Prostate gland (tissue), 2 donors: ENCODE measurements at regions not wholly inside any gene's neighbourhood (a gene's known extent, or its start where the extent isn't known, plus 50 kb on each side); places are given as distances from the start of the nearest gene placed in this dataset.
"Not testable (repeated sequence)": the region's sequence is repeated elsewhere in the genome, so short reads cannot be mapped to it uniquely, and the experiment has no call there.

Experiments used
- DNase-seq: peaks from one replicate; pipeline ENCODE4 v3.0.0-alpha.2; 2019; ENCODE audit warnings: low spot score
- H3K27ac ChIP-seq, 2 donors: fragments of 200-600 bp; sonication (generic); 2 replicates each; pipeline ENCODE4 v1.5.1; 2017 to 2019
- H3K27me3 ChIP-seq: fragments of 200-600 bp; sonication (generic); replicated peaks from 2 replicates; pipeline ENCODE4 v1.5.1; 2019; ENCODE audit not compliant: insufficient read depth
- H3K36me3 ChIP-seq, 2 donors: fragments of 200-600 bp; sonication (generic); 1 replicate in 1 of 2; 2 replicates in 1 of 2; pipeline versions ENCODE4 v1.5.1 to v1.8.1; 2017 to 2019
- H3K4me1 ChIP-seq: fragments of 200-600 bp; sonication (generic); replicated peaks from 2 replicates; pipeline ENCODE4 v1.5.1; 2019
- H3K4me3 ChIP-seq, 2 donors: fragments of 200-600 bp; sonication (generic); 2 replicates each; pipeline ENCODE4 v1.5.1; 2017 to 2019
- H3K9me3 ChIP-seq: fragments of 200-600 bp; sonication (generic); 2 replicates; pipeline ENCODE4 v1.5.1; 2017
- CTCF ChIP-seq, 4 experiments: fragments of 200-600 bp in 2 of 4; fragments of 450-650 bp in 2 of 4; sonication (generic) in 2 of 4; IDR thresholded peaks; 1 replicate in 3 of 4; 2 replicates in 1 of 4; pipeline ENCODE4 v1.5.1; 2016 to 2019; ENCODE audit warnings: antibody characterized with exemption in 4 of 4, mild to moderate bottlenecking in 2 of 4, moderate library complexity in 2 of 4
- POLR2A ChIP-seq: fragments of 450-650 bp; IDR thresholded peaks from one replicate; pipeline ENCODE4 v1.6.1; 2016; ENCODE audit warnings: antibody characterized with exemption, mild to moderate bottlenecking
- POLR2AphosphoS5 ChIP-seq: sonication (generic); formaldehyde crosslinking; IDR thresholded peaks from one replicate; pipeline ENCODE4 v1.6.1; 2017; ENCODE audit warnings: antibody characterized with exemption
- whole genome bisulfite sequencing: methylation state at CpG from one replicate; pipeline ENCODE4 v1.1.5; 2018; 5-methylcytosine and 5-hydroxymethylcytosine counted together
- intact Hi-C: fragments of 100-400 bp; cut with DNase I; formaldehyde crosslinking; loops from one replicate; pipeline ENCODE4 v1.14.2; 2022

DNA sequence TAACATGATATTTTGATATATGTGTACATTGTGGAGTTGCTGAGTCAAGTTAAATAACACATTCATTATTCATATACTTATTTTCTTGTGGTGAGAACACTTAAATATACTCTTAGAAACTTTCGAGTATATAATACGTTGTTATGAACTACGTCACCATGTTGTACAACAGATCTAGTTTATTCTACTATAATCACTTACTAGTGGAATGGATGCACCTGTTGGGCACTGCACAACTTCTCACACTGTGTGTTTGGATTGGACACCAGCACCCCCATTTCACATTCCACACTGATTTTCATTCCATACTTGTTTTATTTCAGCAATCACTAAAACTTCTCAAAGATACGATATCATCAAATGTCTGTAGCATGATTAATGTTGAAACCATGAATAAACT, 407.3 kb downstream of the RPS24 start:
- no peak overlapping the region for H3K4me3 ChIP-seq
- no peaks in the 10 kb centered on the region for H3K4me1 ChIP-seq
- WGBS: 97% methylated on average over 4 of the region's 4 CpGs
- intact Hi-C loops: no loop called here
- no peak overlapping the region for H3K27ac ChIP-seq
- no peaks in the 10 kb centered on the region for H3K27me3 ChIP-seq
- DNase-seq: no peak
- no peaks in the 10 kb centered on the region for H3K9me3 ChIP-seq
- TF ChIP-seq CTCF (IDR thresholded peaks at IDR 0.05) (no peak), POLR2AphosphoS5 (no peak)
- H3K36me3 ChIP-seq: no peaks in the 10 kb centered on the region

GRCh38 chr10:78441694-78442093, 408.0 kb downstream of the RPS24 start:
- no peak for TF ChIP-seq POLR2AphosphoS5
- TF ChIP-seq POLR2A: no peak
- no peak for TF ChIP-seq CTCF (IDR thresholded peaks at IDR 0.05)
- Histone ChIP-seq H3K9me3 (no peaks in the 10 kb centered on the region), H3K4me3 (no peak overlapping the region), H3K36me3 (no peaks in the 10 kb centered on the region), H3K27me3 (no peaks in the 10 kb centered on the region), H3K27ac (no peak overlapping the region), H3K4me1 (no peaks in the 10 kb centered on the region)
- WGBS: 93% methylated on average over 5 of the region's 5 CpGs
- intact Hi-C loops: no loop called here
- DNase-seq: no peak

DNA sequence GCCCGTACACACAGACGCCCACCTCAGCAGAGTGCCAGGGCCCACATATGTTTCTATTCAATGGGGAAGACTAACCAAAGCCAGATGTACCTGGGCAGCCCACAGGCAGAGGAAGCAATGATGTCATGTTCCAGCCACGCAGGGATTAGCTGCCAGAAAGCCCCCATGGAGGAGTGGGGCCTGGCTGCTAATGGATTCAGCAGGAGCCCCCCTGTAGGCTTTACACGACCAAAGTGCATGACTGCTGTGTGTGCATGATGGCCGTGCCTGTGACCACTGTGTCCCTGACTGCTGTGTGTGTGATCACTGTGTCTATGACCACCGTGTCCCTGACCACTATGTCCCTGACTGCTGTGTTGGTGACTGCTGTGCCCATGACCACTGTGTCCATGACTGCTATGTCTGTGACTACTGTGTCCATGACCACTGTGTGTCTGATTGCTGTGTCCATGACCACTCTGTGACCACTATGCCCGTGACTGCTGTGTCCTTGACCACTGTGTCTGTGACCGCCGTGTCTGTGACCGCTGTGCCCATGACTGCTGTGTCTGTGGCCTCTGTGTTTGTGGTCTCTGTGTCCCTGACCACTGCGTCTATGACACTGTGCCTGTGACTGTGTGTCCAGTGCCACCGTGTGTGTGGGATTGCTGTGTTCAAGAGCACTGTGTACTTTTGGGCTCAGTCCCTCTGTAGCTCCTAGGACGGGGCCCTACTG, 409.3 kb downstream of the RPS24 start:
- Histone ChIP-seq H3K36me3 (no peaks in the 10 kb centered on the region), H3K4me3 (no peak overlapping the region), H3K9me3 (no peaks in the 10 kb centered on the region), H3K27me3 (no peaks in the 10 kb centered on the region), H3K27ac (no peak overlapping the region), H3K4me1 (no peaks in the 10 kb centered on the region)
- no peak for DNase-seq
- TF ChIP-seq CTCF (IDR thresholded peaks at IDR 0.05): no peak
- TF ChIP-seq POLR2A: no peak
- TF ChIP-seq POLR2AphosphoS5: no peak
- intact Hi-C loops: no loop called here
- WGBS: 81% methylated on average over 13 of the region's 13 CpGs

GRCh38 chr10:78443900-78444571, 410.4 kb downstream of the RPS24 start:
- no peak overlapping the region for H3K27ac ChIP-seq
- H3K4me3 ChIP-seq: no peak overlapping the region
- no peak for DNase-seq
- no peaks in the 10 kb centered on the region for H3K9me3 ChIP-seq
- no peak for TF ChIP-seq POLR2A
- TF ChIP-seq POLR2AphosphoS5: no peak
- no peaks in the 10 kb centered on the region for H3K4me1 ChIP-seq
- 82% methylated on average over 11 of the region's 11 CpGs for WGBS
- intact Hi-C loops: no loop called here
- H3K36me3 ChIP-seq: no peaks in the 10 kb centered on the region
- H3K27me3 ChIP-seq: no peaks in the 10 kb centered on the region

DNA sequence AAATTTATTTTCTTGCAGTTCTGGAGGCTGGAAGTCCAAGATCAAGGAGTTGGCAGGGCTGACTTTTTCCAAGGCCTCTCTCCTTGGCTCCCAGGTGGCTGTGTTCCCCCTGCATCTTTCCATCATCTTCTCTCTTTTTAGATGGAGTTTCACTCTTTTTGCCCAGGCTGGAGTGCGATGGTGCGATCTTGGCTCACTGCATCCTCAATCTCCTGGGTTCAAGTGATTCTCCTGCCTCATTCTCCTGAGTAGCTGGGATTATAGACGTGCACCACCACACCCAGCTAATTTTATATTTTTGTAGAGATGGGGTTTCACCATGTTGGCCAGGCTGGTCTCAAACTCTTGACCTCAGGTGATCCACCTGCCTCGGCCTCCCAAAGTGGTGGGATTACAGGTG, 411.1 kb downstream of the RPS24 start:
- intact Hi-C loops, H3K27ac ChIP-seq, H3K4me3 ChIP-seq, DNase-seq, H3K36me3 ChIP-seq, H3K9me3 ChIP-seq, H3K4me1 ChIP-seq, H3K27me3 ChIP-seq: not testable (repeated sequence)
- WGBS: 86% methylated on average over 4 of the region's 4 CpGs

- H3K4me3 ChIP-seq: no peak overlapping the region
- H3K27ac ChIP-seq: no peak overlapping the region
- WGBS: 98% methylated on average over 2 of the region's 2 CpGs
- no peaks in the 10 kb centered on the region for H3K36me3 ChIP-seq
- no peaks in the 10 kb centered on the region for H3K9me3 ChIP-seq
- H3K27me3 ChIP-seq: no peaks in the 10 kb centered on the region
- TF ChIP-seq POLR2A (no peak), CTCF (IDR thresholded peaks at IDR 0.05) (no peak)
- intact Hi-C loops: no loop called here
- no peak for DNase-seq
- H3K4me1 ChIP-seq: no peaks in the 10 kb centered on the region
These were observed 411.6 kb downstream of the RPS24 start for GRCh38 chr10:78445308-78445707.
